ENCODE measurements at regions not wholly inside any gene's neighbourhood (a gene's known extent, or its start where the extent isn't known, plus 50 kb on each side); places are given as distances from the start of the nearest gene placed in this dataset.

- H3K27ac Mint-ChIP-seq (ENCODE audit: unreplicated experiment): no peak overlapping the region
- H3K9me3 Mint-ChIP-seq (ENCODE audit: unreplicated experiment): peaks cover 1% of the 10 kb centered on the region
- H3K4me3 Mint-ChIP-seq (ENCODE audit: unreplicated experiment): no peak overlapping the region
- no peaks in the 10 kb centered on the region for H3K36me3 Mint-ChIP-seq (ENCODE audit: unreplicated experiment)
- TF ChIP-seq CTCF (IDR thresholded peaks at IDR 0.05; ENCODE audit: partially characterized antibody, unreplicated experiment): no peak
- DNase-seq: no peak
- H3K4me1 Mint-ChIP-seq (ENCODE audit: low read depth, unreplicated experiment): no peaks in the 10 kb centered on the region
- no peaks in the 10 kb centered on the region for H3K27me3 Mint-ChIP-seq (ENCODE audit: unreplicated experiment)
Measured at GRCh38 chr20:60966766-60967165, 285.3 kb upstream of the CDH4 start.

- no peaks in the 10 kb centered on the region for H3K4me1 Mint-ChIP-seq (ENCODE audit: low read depth, unreplicated experiment)
- H3K9me3 Mint-ChIP-seq (ENCODE audit: unreplicated experiment): peaks cover 1% of the 10 kb centered on the region
- H3K4me3 Mint-ChIP-seq (ENCODE audit: unreplicated experiment): no peak overlapping the region
- no peaks in the 10 kb centered on the region for H3K27me3 Mint-ChIP-seq (ENCODE audit: unreplicated experiment)
- H3K27ac Mint-ChIP-seq (ENCODE audit: unreplicated experiment): no peak overlapping the region
- TF ChIP-seq CTCF (IDR thresholded peaks at IDR 0.05; ENCODE audit: partially characterized antibody, unreplicated experiment): no peak
- DNase-seq: no peak
- no peaks in the 10 kb centered on the region for H3K36me3 Mint-ChIP-seq (ENCODE audit: unreplicated experiment)
Measured at GRCh38 chr20:60967431-60968316, 284.4 kb upstream of the CDH4 start.

GRCh38 chr20:60968853-60969720, 283.0 kb upstream of the CDH4 start:
- DNase-seq: no peak
- no peak overlapping the region for H3K27ac Mint-ChIP-seq (ENCODE audit: unreplicated experiment)
- H3K36me3 Mint-ChIP-seq (ENCODE audit: unreplicated experiment): no peaks in the 10 kb centered on the region
- H3K27me3 Mint-ChIP-seq (ENCODE audit: unreplicated experiment): no peaks in the 10 kb centered on the region
- no peak overlapping the region for H3K4me3 Mint-ChIP-seq (ENCODE audit: unreplicated experiment)
- TF ChIP-seq CTCF (IDR thresholded peaks at IDR 0.05; ENCODE audit: partially characterized antibody, unreplicated experiment): no peak
- peaks cover 1% of the 10 kb centered on the region for H3K9me3 Mint-ChIP-seq (ENCODE audit: unreplicated experiment)
- no peaks in the 10 kb centered on the region for H3K4me1 Mint-ChIP-seq (ENCODE audit: low read depth, unreplicated experiment)

- Mint-ChIP-seq H3K4me1 (ENCODE audit: low read depth, unreplicated experiment) (no peaks in the 10 kb centered on the region), H3K36me3 (ENCODE audit: unreplicated experiment) (no peaks in the 10 kb centered on the region), H3K27ac (ENCODE audit: unreplicated experiment) (no peak overlapping the region), H3K9me3 (ENCODE audit: unreplicated experiment) (peaks cover 1% of the 10 kb centered on the region), H3K27me3 (ENCODE audit: unreplicated experiment) (no peaks in the 10 kb centered on the region), H3K4me3 (ENCODE audit: unreplicated experiment) (no peak overlapping the region)
- no peak for TF ChIP-seq CTCF (IDR thresholded peaks at IDR 0.05; ENCODE audit: partially characterized antibody, unreplicated experiment)
- no peak for DNase-seq
Measured at GRCh38 chr20:60970601-60971000, 281.5 kb upstream of the CDH4 start.
